Panc1 (cell line): ENCODE measurements at regions not wholly inside any gene's neighbourhood (a gene's known extent, or its start where the extent isn't known, plus 50 kb on each side); places are given as distances from the start of the nearest gene placed in this dataset.

Source experiments
- ATAC-seq: fragments of 200-7000 bp; cut with Tn5 transposase; 2 replicates; pipeline ENCODE4 v1.9.1; 2020; ENCODE audit warnings: mild to moderate bottlenecking, moderate library complexity
- BruUV-seq: library from RNA; stranded (reverse); fragments of 400-500 nt; replicated peaks from 2 replicates; lab custom pipeline; 2021; lab: Mats Ljungman, UMichigan
- CTCF ChIA-PET: fragments of 300-600 bp; sonication (Branson Sonifier 250); formaldehyde crosslinking; loops from one replicate; lab custom pipeline; 2022; ENCODE audit warnings: antibody characterized with exemption; lab: Charles Lee
- POLR2A ChIA-PET: fragments of 300-600 bp; sonication (Branson Sonifier 250); formaldehyde crosslinking; loops from one replicate; lab custom pipeline; 2022; ENCODE audit warnings: antibody characterized with exemption; lab: Charles Lee
- DNase-seq: peaks from one replicate; pipeline ENCODE4 v3.0.0-alpha.2; 2010; ENCODE audit warnings: low read depth, low spot score
- H3K27ac ChIP-seq: 2 replicates; pipeline ENCODE4 v1.5.1; 2011; ENCODE audit warnings: mild to moderate bottlenecking, low read length, inconsistent platforms
- H3K27me3 ChIP-seq: fragments of 200-500 bp; sonication (Bioruptor generic); 2 replicates; pipeline ENCODE4 v1.6.0; 2014; ENCODE audit warnings: low read length, inconsistent platforms; ENCODE audit not compliant: control insufficient read depth, insufficient read depth
- H3K36me3 ChIP-seq: fragments of 200-500 bp; sonication (Bioruptor generic); 2 replicates; pipeline ENCODE4 v1.5.1; 2014; ENCODE audit warnings: inconsistent platforms, mild to moderate bottlenecking, low read length, moderate library complexity; ENCODE audit not compliant: control insufficient read depth, insufficient read depth
- H3K4me1 ChIP-seq: 2 replicates; pipeline ENCODE4 v1.5.1; 2011; ENCODE audit warnings: inconsistent platforms, mild to moderate bottlenecking, low read length, moderate library complexity; ENCODE audit not compliant: control insufficient read depth, insufficient read depth
- H3K4me3 ChIP-seq, 2 experiments: 2 replicates each; pipeline ENCODE4 v1.5.1; 2011 to 2012; ENCODE audit warnings: low read depth in 2 of 2, low read length in 2 of 2, mild to moderate bottlenecking in 2 of 2, inconsistent platforms in 1 of 2, moderate library complexity in 1 of 2
- H3K9me3 ChIP-seq: fragments of 200-500 bp; sonication (Bioruptor generic); 2 replicates; pipeline ENCODE4 v1.5.1; 2014; ENCODE audit warnings: low read depth, mild to moderate bottlenecking, inconsistent platforms, low read length, moderate library complexity; ENCODE audit not compliant: control insufficient read depth, insufficient read depth
- CTCF ChIP-seq: fragments of 450-650 bp; IDR thresholded peaks from 2 replicates; pipeline ENCODE4 v1.5.1; 2017; ENCODE audit warnings: mild to moderate bottlenecking
- POLR2AphosphoS5 ChIP-seq: IDR thresholded peaks from 2 replicates; pipeline ENCODE4 v1.6.1; 2012; ENCODE audit warnings: mild to moderate bottlenecking, low read depth, low read length, moderate library complexity
- REST ChIP-seq, 2 experiments: IDR thresholded peaks; 2 replicates each; pipeline ENCODE4 v1.6.1; 2011 to 2012; ENCODE audit warnings: low read depth in 2 of 2, control low read depth in 1 of 2, low read length in 1 of 2, mild to moderate bottlenecking in 1 of 2, moderate library complexity in 1 of 2; ENCODE audit not compliant: insufficient read depth in 1 of 2
- SIN3A ChIP-seq: IDR thresholded peaks from 2 replicates; pipeline ENCODE4 v1.6.1; 2012; ENCODE audit warnings: low read depth, mild to moderate bottlenecking, low read length, moderate library complexity, borderline replicate concordance; ENCODE audit not compliant: insufficient read depth
- TCF7L2 ChIP-seq: IDR thresholded peaks from 2 replicates; pipeline ENCODE4 v1.6.1; 2011; ENCODE audit warnings: mild to moderate bottlenecking, low read depth, low read length, inconsistent platforms
- in situ Hi-C: cut with HindIII; loops from 2 replicates; pipeline ENCODE4 v1.10.0; 2016; ENCODE audit warnings: low sequenced_read_pairs, low pct_unique_long_range_greater_than_20kb
- intact Hi-C: fragments of 100-400 bp; cut with micrococcal nuclease; formaldehyde crosslinking; loops from one replicate; pipeline ENCODE4 v1.10.0; 2022; ENCODE audit not compliant: unreplicated experiment

GRCh38 chr4:125891597-125892258, 577.0 kb downstream of the FAT4 start:
- intact Hi-C loops, result no loop called here
- ChIA-PET CTCF (no interaction called here), POLR2A (no interaction called here)
- Histone ChIP-seq H3K36me3 (no peaks in the 10 kb centered on the region), H3K9me3 (no peaks in the 10 kb centered on the region), H3K4me1 (no peaks in the 10 kb centered on the region), H3K4me3 (no peak overlapping the region), H3K27me3 (no peaks in the 10 kb centered on the region), H3K27ac (no peak overlapping the region)
- TF ChIP-seq SIN3A (no peak), TCF7L2 (no peak), POLR2AphosphoS5 (no peak), CTCF (no peak), REST (IDR thresholded peaks at IDR 0.05; ENCODE audit: insufficient read depth in 1 of 2, low read depth in 2 of 2, low read length in 1 of 2) (no peak)
- no peak for ATAC-seq
- no peak for DNase-seq
- in situ Hi-C loops, result no loop called here
- no TSS peak for BruUV-seq

- in situ Hi-C loops (no loop called here), intact Hi-C loops (no loop called here)
- Histone ChIP-seq H3K4me3 (no peak overlapping the region), H3K27ac (no peak overlapping the region), H3K36me3 (no peaks in the 10 kb centered on the region), H3K4me1 (no peaks in the 10 kb centered on the region), H3K9me3 (no peaks in the 10 kb centered on the region), H3K27me3 (no peaks in the 10 kb centered on the region)
- no peak for TF ChIP-seq REST (IDR thresholded peaks at IDR 0.05; ENCODE audit: insufficient read depth in 1 of 2, low read depth in 2 of 2, low read length in 1 of 2)
- no peak for TF ChIP-seq POLR2AphosphoS5
- no peak for TF ChIP-seq TCF7L2
- TF ChIP-seq CTCF, result no peak
- no peak for TF ChIP-seq SIN3A
- DNase-seq (no peak), ATAC-seq (no peak)
- BruUV-seq, result no TSS peak
- ChIA-PET CTCF (no interaction called here), POLR2A (no interaction called here)
These were observed 590.0 kb downstream of the FAT4 start for GRCh38 chr4:125904802-125905201.
